Endodermal cell (in vitro differentiated cells): ENCODE measurements at regions not wholly inside any gene's neighbourhood (a gene's known extent, or its start where the extent isn't known, plus 50 kb on each side); places are given as distances from the start of the nearest gene placed in this dataset.
"Not testable (repeated sequence)": the region's sequence is repeated elsewhere in the genome, so short reads cannot be mapped to it uniquely, and the experiment has no call there.

ENCODE experiments used
- DNase-seq: peaks from one replicate; pipeline ENCODE4 v3.0.0-alpha.2; 2017
- H3K27ac ChIP-seq: 2 replicates; pipeline ENCODE4 v1.5.1; 2013; ENCODE audit warnings: mild to moderate bottlenecking, low read depth, low read length, moderate library complexity
- H3K27me3 ChIP-seq: 2 replicates; pipeline ENCODE4 v1.6.1; 2013; ENCODE audit warnings: mild to moderate bottlenecking, low read length, moderate library complexity; ENCODE audit not compliant: insufficient read depth, control insufficient read depth, poor library complexity, severe bottlenecking
- H3K36me3 ChIP-seq: 2 replicates; pipeline ENCODE4 v1.7.0; 2013; ENCODE audit warnings: mild to moderate bottlenecking, low read length, moderate library complexity; ENCODE audit not compliant: control insufficient read depth, insufficient read depth
- H3K4me1 ChIP-seq: one replicate; pipeline ENCODE4 v1.7.0; 2013; ENCODE audit warnings: low read length; ENCODE audit not compliant: control insufficient read depth, insufficient read depth
- H3K4me3 ChIP-seq: 2 replicates; pipeline ENCODE4 v1.5.1; 2013; ENCODE audit warnings: mild to moderate bottlenecking, low read length, moderate library complexity
- H3K9ac ChIP-seq: 2 replicates; pipeline ENCODE4 v1.6.1; 2013; ENCODE audit warnings: mild to moderate bottlenecking, low read length, moderate library complexity; ENCODE audit not compliant: poor library complexity, severe bottlenecking; ENCODE audit errors: extremely low read depth
- H3K9me3 ChIP-seq: 2 replicates; pipeline ENCODE4 v1.6.1; 2013; ENCODE audit warnings: mild to moderate bottlenecking, low read length, moderate library complexity; ENCODE audit not compliant: control insufficient read depth
- H3K27ac Mint-ChIP-seq: 2 replicates; pipeline ENCODE4 v1.8.0; 2020; ENCODE audit warnings: mixed read lengths
- H3K27me3 Mint-ChIP-seq: 2 replicates; pipeline ENCODE4 v1.8.0; 2021; ENCODE audit warnings: mild to moderate bottlenecking, mixed read lengths; ENCODE audit not compliant: insufficient read depth
- H3K36me3 Mint-ChIP-seq: 2 replicates; pipeline ENCODE4 v1.8.0; 2020; ENCODE audit warnings: low read depth, mixed read lengths
- H3K4me1 Mint-ChIP-seq: 2 replicates; pipeline ENCODE4 v1.8.0; 2020; ENCODE audit warnings: mixed read lengths
- H3K4me3 Mint-ChIP-seq: 2 replicates; pipeline ENCODE4 v1.8.0; 2020; ENCODE audit warnings: mild to moderate bottlenecking, moderate library complexity, mixed read lengths
- H3K9me3 Mint-ChIP-seq: 2 replicates; pipeline ENCODE4 v1.8.0; 2020; ENCODE audit warnings: mild to moderate bottlenecking, mixed read lengths
- WGBS, 2 experiments: methylation state at CpG; one replicate each; pipeline versions ENCODE4 v1.1.5 to v1.1.7; 2013; ENCODE audit warnings: missing lambda C conversion rate in 2 of 2, mixed read lengths in 1 of 2; ENCODE audit not compliant: insufficient coverage in 1 of 2, insufficient read length in 1 of 2; 5-methylcytosine and 5-hydroxymethylcytosine counted together
- TF ChIP-seq, protein P1 (sequence below): fragments of 200-600 bp; sonication (generic); conservative IDR thresholded peaks from 2 replicates; pipeline ENCODE4 v1.5.0; 2021; ENCODE audit warnings: antibody characterized with exemption, mild to moderate bottlenecking

GRCh38 chr10:8360814-8361509 is 306.5 kb downstream of the GATA3 start:
- Mint-ChIP-seq H3K27ac (no peak overlapping the region), H3K4me1 (peaks cover 8% of the 10 kb centered on the region), H3K9me3 (peaks cover 7% of the 10 kb centered on the region), H3K4me3 (no peak overlapping the region), H3K36me3 (peaks cover 2% of the 10 kb centered on the region), H3K27me3 (peaks cover 6% of the 10 kb centered on the region)
- H3K9ac ChIP-seq, result no peak overlapping the region
- no peak overlapping the region for H3K4me3 ChIP-seq
- no peak overlapping the region for H3K27ac ChIP-seq
- 78 to 83% methylated on average over 2 of the region's 2 CpGs for WGBS, 2 experiments
- H3K27me3 ChIP-seq, result peaks cover 9% of the 10 kb centered on the region
- no peaks in the 10 kb centered on the region for H3K4me1 ChIP-seq
- no peaks in the 10 kb centered on the region for H3K36me3 ChIP-seq
- TF ChIP-seq, protein P1, sequence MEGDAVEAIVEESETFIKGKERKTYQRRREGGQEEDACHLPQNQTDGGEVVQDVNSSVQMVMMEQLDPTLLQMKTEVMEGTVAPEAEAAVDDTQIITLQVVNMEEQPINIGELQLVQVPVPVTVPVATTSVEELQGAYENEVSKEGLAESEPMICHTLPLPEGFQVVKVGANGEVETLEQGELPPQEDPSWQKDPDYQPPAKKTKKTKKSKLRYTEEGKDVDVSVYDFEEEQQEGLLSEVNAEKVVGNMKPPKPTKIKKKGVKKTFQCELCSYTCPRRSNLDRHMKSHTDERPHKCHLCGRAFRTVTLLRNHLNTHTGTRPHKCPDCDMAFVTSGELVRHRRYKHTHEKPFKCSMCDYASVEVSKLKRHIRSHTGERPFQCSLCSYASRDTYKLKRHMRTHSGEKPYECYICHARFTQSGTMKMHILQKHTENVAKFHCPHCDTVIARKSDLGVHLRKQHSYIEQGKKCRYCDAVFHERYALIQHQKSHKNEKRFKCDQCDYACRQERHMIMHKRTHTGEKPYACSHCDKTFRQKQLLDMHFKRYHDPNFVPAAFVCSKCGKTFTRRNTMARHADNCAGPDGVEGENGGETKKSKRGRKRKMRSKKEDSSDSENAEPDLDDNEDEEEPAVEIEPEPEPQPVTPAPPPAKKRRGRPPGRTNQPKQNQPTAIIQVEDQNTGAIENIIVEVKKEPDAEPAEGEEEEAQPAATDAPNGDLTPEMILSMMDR, result no peak
- DNase-seq, result no peak
- H3K9me3 ChIP-seq, result peaks cover 16% of the 10 kb centered on the region

DNA sequence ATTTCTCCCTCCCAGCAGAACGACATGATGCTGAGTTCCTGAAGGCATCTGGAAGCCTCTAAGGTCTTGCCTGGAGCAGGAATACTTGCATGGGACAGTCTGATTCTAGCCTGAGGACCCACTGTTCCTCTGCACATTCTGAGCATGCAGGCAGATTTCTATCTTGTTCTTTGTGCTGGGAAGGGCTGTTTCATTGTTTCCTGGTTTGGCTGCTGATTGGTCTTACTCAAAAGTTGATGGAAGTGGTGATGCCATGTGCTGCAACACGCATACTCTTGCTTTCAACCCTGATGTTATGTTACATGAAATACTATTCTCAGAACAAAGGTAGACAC is 307.0 kb downstream of the GATA3 start:
- Histone ChIP-seq H3K4me1 (no peaks in the 10 kb centered on the region), H3K4me3 (no peak overlapping the region), H3K27ac (no peak overlapping the region), H3K9ac (no peak overlapping the region), H3K36me3 (no peaks in the 10 kb centered on the region), H3K27me3 (peaks cover 9% of the 10 kb centered on the region), H3K9me3 (peaks cover 16% of the 10 kb centered on the region)
- H3K27me3 Mint-ChIP-seq, result peaks cover 4% of the 10 kb centered on the region
- DNase-seq, result no peak
- TF ChIP-seq, protein P1, result no peak
- peaks cover 7% of the 10 kb centered on the region for H3K9me3 Mint-ChIP-seq
- peaks cover 9% of the 10 kb centered on the region for H3K4me1 Mint-ChIP-seq
- H3K4me3 Mint-ChIP-seq, result no peak overlapping the region
- WGBS, 2 experiments, result 73 to 77% methylated on average over 2 of the region's 2 CpGs
- H3K36me3 Mint-ChIP-seq, result peaks cover 2% of the 10 kb centered on the region
- no peak overlapping the region for H3K27ac Mint-ChIP-seq

DNA sequence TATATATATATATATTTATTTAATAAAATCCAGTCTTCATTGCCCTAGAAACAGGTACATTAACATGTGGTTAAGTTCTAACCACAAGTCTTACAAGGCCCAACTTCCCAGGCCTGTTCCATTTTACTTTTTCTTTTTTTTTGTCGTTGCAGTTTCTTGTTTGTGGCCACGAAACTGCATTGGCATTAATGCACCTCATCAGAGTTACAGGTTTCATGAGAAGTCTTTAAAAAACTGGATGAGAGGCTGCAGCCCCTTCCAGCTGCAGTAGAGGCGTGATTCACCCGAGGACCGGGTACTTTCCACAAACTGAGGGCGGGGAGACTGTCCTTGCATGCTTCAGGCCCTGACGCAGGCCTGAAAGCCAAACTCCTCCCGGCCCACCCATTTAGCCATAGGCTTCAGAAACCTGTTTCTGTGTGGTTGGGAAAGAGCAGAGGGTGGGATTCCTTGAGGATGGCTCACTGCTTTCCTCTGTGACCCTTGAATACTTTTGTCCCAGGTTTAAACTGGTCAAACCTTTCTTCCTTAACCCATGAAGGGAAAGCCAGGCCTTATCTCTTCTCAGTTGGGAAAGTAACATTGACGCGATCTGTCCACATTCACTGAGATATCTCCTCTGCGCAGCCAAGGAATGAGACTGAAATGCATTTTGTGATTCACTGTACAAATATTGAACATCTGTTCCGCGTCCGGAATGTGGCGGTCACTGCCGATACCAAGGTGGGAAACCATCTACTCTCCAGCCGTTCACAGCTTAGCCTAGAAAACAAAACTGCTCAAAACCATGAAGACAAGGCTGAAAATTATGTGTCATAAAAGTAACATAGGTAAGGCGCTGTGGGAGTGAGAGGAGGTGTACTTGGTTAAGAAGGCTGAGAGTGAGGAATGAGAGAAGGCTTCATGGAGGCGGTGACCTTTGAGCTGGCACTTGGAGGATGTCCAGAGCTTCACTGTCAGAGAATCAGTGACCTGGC is 311.7 kb downstream of the GATA3 start:
- H3K27me3 ChIP-seq, result no peaks in the 10 kb centered on the region
- no peak for DNase-seq
- WGBS, 2 experiments, result 94 to 100% methylated on average over 5 to 19 of the region's 19 CpGs
- TF ChIP-seq, protein P1, result no peak
- no peak overlapping the region for H3K27ac Mint-ChIP-seq
- no peaks in the 10 kb centered on the region for H3K27me3 Mint-ChIP-seq
- no peak overlapping the region for H3K4me3 Mint-ChIP-seq
- H3K36me3 Mint-ChIP-seq, result no peaks in the 10 kb centered on the region
- H3K27ac ChIP-seq, result no peak overlapping the region
- no peak overlapping the region for H3K9ac ChIP-seq
- no peak overlapping the region for H3K4me3 ChIP-seq
- H3K36me3 ChIP-seq, result no peaks in the 10 kb centered on the region
- H3K9me3 ChIP-seq, result no peaks in the 10 kb centered on the region
- peaks cover 4% of the 10 kb centered on the region for H3K4me1 Mint-ChIP-seq
- peaks cover 5% of the 10 kb centered on the region for H3K9me3 Mint-ChIP-seq
- H3K4me1 ChIP-seq, result no peaks in the 10 kb centered on the region

GRCh38 chr10:8367672-8368411 is 313.4 kb downstream of the GATA3 start:
- not testable (repeated sequence) for H3K4me3 ChIP-seq, H3K9me3 ChIP-seq, H3K27ac Mint-ChIP-seq, H3K9me3 Mint-ChIP-seq, H3K27me3 Mint-ChIP-seq, DNase-seq, H3K4me1 Mint-ChIP-seq, H3K27ac ChIP-seq, H3K36me3 ChIP-seq, H3K36me3 Mint-ChIP-seq, H3K4me3 Mint-ChIP-seq, H3K4me1 ChIP-seq, H3K9ac ChIP-seq, H3K27me3 ChIP-seq
- WGBS, 2 experiments, result 96 to 100% methylated on average over 2 to 3 of the region's 3 CpGs
